ENCODE measurements at regions not wholly inside any gene's neighbourhood (a gene's known extent, or its start where the extent isn't known, plus 50 kb on each side); places are given as distances from the start of the nearest gene placed in this dataset.
"Not testable (repeated sequence)": the region's sequence is repeated elsewhere in the genome, so short reads cannot be mapped to it uniquely, and the experiment has no call there.

GRCh38 chr3:127046690-127047089 is 63.8 kb downstream of the PLXNA1 start:
- not testable (repeated sequence) for H3K27ac ChIP-seq (ENCODE audit: low read depth, low read length); H3K4me3 ChIP-seq (ENCODE audit: low read depth, low read length); H3K79me2 ChIP-seq (ENCODE audit: control insufficient read depth, insufficient read depth, low read length, unreplicated experiment); H2AFZ ChIP-seq (ENCODE audit: low read length, unreplicated experiment); H3K36me3 ChIP-seq (ENCODE audit: insufficient read depth, low read length); H3K27me3 ChIP-seq (ENCODE audit: insufficient read depth, low read length); H3K4me1 ChIP-seq (ENCODE audit: control insufficient read depth, insufficient read depth, low read length, unreplicated experiment)

- H3K36me3 ChIP-seq (ENCODE audit: insufficient read depth, low read length), result no peaks in the 10 kb centered on the region
- no peak overlapping the region for H3K27ac ChIP-seq (ENCODE audit: low read depth, low read length)
- no peak overlapping the region for H2AFZ ChIP-seq (ENCODE audit: low read length, unreplicated experiment)
- H3K4me3 ChIP-seq (ENCODE audit: low read depth, low read length), result no peak overlapping the region
- H3K79me2 ChIP-seq (ENCODE audit: control insufficient read depth, insufficient read depth, low read length, unreplicated experiment), result no peaks in the 10 kb centered on the region
- H3K4me1 ChIP-seq (ENCODE audit: control insufficient read depth, insufficient read depth, low read length, unreplicated experiment), result no peaks in the 10 kb centered on the region
- H3K27me3 ChIP-seq (ENCODE audit: insufficient read depth, low read length), result peaks cover 14% of the 10 kb centered on the region
Observed at GRCh38 chr3:127049393-127049792, 66.5 kb downstream of the PLXNA1 start.

- Histone ChIP-seq H3K27me3 (ENCODE audit: insufficient read depth, low read length) (peaks cover 14% of the 10 kb centered on the region), H3K4me1 (ENCODE audit: control insufficient read depth, insufficient read depth, low read length, unreplicated experiment) (no peaks in the 10 kb centered on the region), H3K36me3 (ENCODE audit: insufficient read depth, low read length) (no peaks in the 10 kb centered on the region), H3K4me3 (ENCODE audit: low read depth, low read length) (no peak overlapping the region), H3K27ac (ENCODE audit: low read depth, low read length) (no peak overlapping the region), H2AFZ (ENCODE audit: low read length, unreplicated experiment) (no peak overlapping the region), H3K79me2 (ENCODE audit: control insufficient read depth, insufficient read depth, low read length, unreplicated experiment) (no peaks in the 10 kb centered on the region)
Observed at GRCh38 chr3:127050733-127051132, 67.8 kb downstream of the PLXNA1 start.

GRCh38 chr3:127052121-127052561 is 69.2 kb downstream of the PLXNA1 start:
- Histone ChIP-seq H3K4me3 (ENCODE audit: low read depth, low read length) (no peak overlapping the region), H3K4me1 (ENCODE audit: control insufficient read depth, insufficient read depth, low read length, unreplicated experiment) (no peaks in the 10 kb centered on the region), H2AFZ (ENCODE audit: low read length, unreplicated experiment) (no peak overlapping the region), H3K27ac (ENCODE audit: low read depth, low read length) (no peak overlapping the region), H3K36me3 (ENCODE audit: insufficient read depth, low read length) (no peaks in the 10 kb centered on the region), H3K27me3 (ENCODE audit: insufficient read depth, low read length) (peaks cover 14% of the 10 kb centered on the region), H3K79me2 (ENCODE audit: control insufficient read depth, insufficient read depth, low read length, unreplicated experiment) (no peaks in the 10 kb centered on the region)

DNA sequence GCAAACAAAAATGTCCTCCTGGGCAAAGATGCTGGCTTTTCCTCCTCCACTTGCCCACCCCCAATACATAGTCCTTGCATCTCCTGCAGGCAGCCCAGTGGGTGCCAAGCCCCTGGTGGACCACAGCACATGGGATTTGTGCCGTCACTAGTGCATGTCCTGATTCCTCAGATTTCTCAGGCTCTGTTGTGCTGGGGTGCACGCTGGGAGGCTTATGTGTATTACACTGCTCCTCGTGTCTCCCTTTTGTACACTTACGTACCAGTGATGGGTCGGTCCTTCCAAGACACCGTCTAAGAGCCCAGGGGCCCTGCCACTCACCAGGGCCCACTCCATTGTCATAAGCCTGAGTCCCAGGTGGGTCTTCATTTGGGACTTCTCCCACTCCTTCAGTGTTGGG is 70.1 kb downstream of the PLXNA1 start:
- H3K27ac ChIP-seq (ENCODE audit: low read depth, low read length), result no peak overlapping the region
- H2AFZ ChIP-seq (ENCODE audit: low read length, unreplicated experiment), result no peak overlapping the region
- no peak overlapping the region for H3K4me3 ChIP-seq (ENCODE audit: low read depth, low read length)
- H3K36me3 ChIP-seq (ENCODE audit: insufficient read depth, low read length), result no peaks in the 10 kb centered on the region
- no peaks in the 10 kb centered on the region for H3K4me1 ChIP-seq (ENCODE audit: control insufficient read depth, insufficient read depth, low read length, unreplicated experiment)
- peaks cover 23% of the 10 kb centered on the region for H3K27me3 ChIP-seq (ENCODE audit: insufficient read depth, low read length)
- H3K79me2 ChIP-seq (ENCODE audit: control insufficient read depth, insufficient read depth, low read length, unreplicated experiment), result no peaks in the 10 kb centered on the region

- Histone ChIP-seq H3K4me1 (ENCODE audit: control insufficient read depth, insufficient read depth, low read length, unreplicated experiment) (no peaks in the 10 kb centered on the region), H3K27ac (ENCODE audit: low read depth, low read length) (no peak overlapping the region), H3K4me3 (ENCODE audit: low read depth, low read length) (no peak overlapping the region), H2AFZ (ENCODE audit: low read length, unreplicated experiment) (no peak overlapping the region), H3K79me2 (ENCODE audit: control insufficient read depth, insufficient read depth, low read length, unreplicated experiment) (no peaks in the 10 kb centered on the region), H3K36me3 (ENCODE audit: insufficient read depth, low read length) (no peaks in the 10 kb centered on the region), H3K27me3 (ENCODE audit: insufficient read depth, low read length) (peaks cover 26% of the 10 kb centered on the region)
Observed at GRCh38 chr3:127053450-127053849, 70.5 kb downstream of the PLXNA1 start.

- Histone ChIP-seq H3K36me3 (ENCODE audit: insufficient read depth, low read length) (no peaks in the 10 kb centered on the region), H3K4me3 (ENCODE audit: low read depth, low read length) (no peak overlapping the region), H3K4me1 (ENCODE audit: control insufficient read depth, insufficient read depth, low read length, unreplicated experiment) (no peaks in the 10 kb centered on the region), H3K27ac (ENCODE audit: low read depth, low read length) (no peak overlapping the region), H2AFZ (ENCODE audit: low read length, unreplicated experiment) (no peak overlapping the region), H3K27me3 (ENCODE audit: insufficient read depth, low read length) (peaks cover 31% of the 10 kb centered on the region), H3K79me2 (ENCODE audit: control insufficient read depth, insufficient read depth, low read length, unreplicated experiment) (no peaks in the 10 kb centered on the region)
Observed at GRCh38 chr3:127053979-127054378, 71.1 kb downstream of the PLXNA1 start.

GRCh38 chr3:127056281-127056680 is 73.4 kb downstream of the PLXNA1 start:
- Histone ChIP-seq H3K36me3 (ENCODE audit: insufficient read depth, low read length) (no peaks in the 10 kb centered on the region), H3K79me2 (ENCODE audit: control insufficient read depth, insufficient read depth, low read length, unreplicated experiment) (no peaks in the 10 kb centered on the region), H3K4me3 (ENCODE audit: low read depth, low read length) (no peak overlapping the region), H3K27me3 (ENCODE audit: insufficient read depth, low read length) (peaks cover 45% of the 10 kb centered on the region), H3K4me1 (ENCODE audit: control insufficient read depth, insufficient read depth, low read length, unreplicated experiment) (no peaks in the 10 kb centered on the region), H2AFZ (ENCODE audit: low read length, unreplicated experiment) (no peak overlapping the region), H3K27ac (ENCODE audit: low read depth, low read length) (no peak overlapping the region)

DNA sequence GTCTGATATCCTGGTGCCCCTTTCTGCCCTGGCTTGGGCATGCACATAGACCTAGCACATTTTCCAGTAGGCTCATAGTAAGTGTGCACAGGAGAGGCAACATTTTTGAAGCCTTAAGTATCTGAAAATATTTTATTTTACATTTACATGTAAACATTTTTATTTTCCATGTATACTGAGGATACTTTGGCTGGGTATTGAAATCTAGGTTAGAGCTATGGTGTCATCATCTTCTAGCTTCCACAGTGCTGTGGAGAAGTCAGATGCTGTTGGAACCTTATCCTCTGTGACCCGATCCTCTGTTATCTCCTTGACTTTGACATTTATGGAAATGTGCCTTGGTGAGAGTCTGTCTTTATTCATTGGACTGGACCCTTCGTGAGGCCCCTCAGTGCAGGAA is 74.1 kb downstream of the PLXNA1 start:
- Histone ChIP-seq H3K4me1 (ENCODE audit: control insufficient read depth, insufficient read depth, low read length, unreplicated experiment) (no peaks in the 10 kb centered on the region), H3K4me3 (ENCODE audit: low read depth, low read length) (no peak overlapping the region), H3K79me2 (ENCODE audit: control insufficient read depth, insufficient read depth, low read length, unreplicated experiment) (no peaks in the 10 kb centered on the region), H3K36me3 (ENCODE audit: insufficient read depth, low read length) (no peaks in the 10 kb centered on the region), H2AFZ (ENCODE audit: low read length, unreplicated experiment) (no peak overlapping the region), H3K27me3 (ENCODE audit: insufficient read depth, low read length) (peaks cover 38% of the 10 kb centered on the region), H3K27ac (ENCODE audit: low read depth, low read length) (no peak overlapping the region)

DNA sequence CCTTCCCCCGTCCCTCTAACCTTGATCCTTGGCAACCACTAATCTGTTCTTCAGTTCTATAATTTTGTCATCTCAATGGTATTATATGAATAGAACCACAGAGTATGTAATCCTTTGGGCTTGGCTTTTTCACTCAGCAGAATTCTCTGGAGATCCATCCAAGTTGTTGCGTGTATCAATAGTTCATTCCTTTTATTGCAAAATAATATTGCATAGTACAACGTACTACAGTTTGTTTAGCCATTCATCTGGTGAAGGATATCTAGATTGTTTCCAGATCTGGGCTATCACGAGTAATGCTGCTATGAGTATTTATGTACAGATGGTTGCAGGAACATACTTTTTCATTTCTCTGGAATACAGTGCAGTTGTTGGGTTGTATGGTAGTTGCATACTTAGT is 76.2 kb downstream of the PLXNA1 start:
- Histone ChIP-seq H2AFZ (ENCODE audit: low read length, unreplicated experiment) (no peak overlapping the region), H3K27me3 (ENCODE audit: insufficient read depth, low read length) (peaks cover 33% of the 10 kb centered on the region), H3K36me3 (ENCODE audit: insufficient read depth, low read length) (no peaks in the 10 kb centered on the region), H3K27ac (ENCODE audit: low read depth, low read length) (no peak overlapping the region), H3K4me3 (ENCODE audit: low read depth, low read length) (no peak overlapping the region), H3K79me2 (ENCODE audit: control insufficient read depth, insufficient read depth, low read length, unreplicated experiment) (no peaks in the 10 kb centered on the region), H3K4me1 (ENCODE audit: control insufficient read depth, insufficient read depth, low read length, unreplicated experiment) (no peaks in the 10 kb centered on the region)

DNA sequence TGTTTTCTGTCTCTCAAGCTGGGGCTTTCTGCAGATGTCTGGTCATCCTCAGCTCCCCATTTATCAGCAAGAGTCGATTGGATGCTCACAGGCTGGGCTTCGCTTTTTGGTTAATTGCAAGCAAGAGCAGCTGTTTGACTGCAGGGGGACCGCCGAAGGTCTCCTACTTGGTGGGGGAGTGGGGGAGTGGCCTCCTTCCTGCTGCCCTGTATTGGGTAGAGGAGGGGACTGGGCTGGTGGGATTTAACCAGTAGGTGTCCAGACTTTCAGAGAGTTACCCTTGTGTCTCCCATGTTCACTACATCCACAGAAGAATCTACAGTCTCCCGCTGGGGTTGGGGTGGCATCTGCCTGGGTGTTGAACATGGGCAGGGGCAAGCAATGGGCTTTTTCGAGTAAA is 78.7 kb downstream of the PLXNA1 start:
- H3K27ac ChIP-seq (ENCODE audit: low read depth, low read length), result no peak overlapping the region
- H3K27me3 ChIP-seq (ENCODE audit: insufficient read depth, low read length), result peaks cover 33% of the 10 kb centered on the region
- no peaks in the 10 kb centered on the region for H3K79me2 ChIP-seq (ENCODE audit: control insufficient read depth, insufficient read depth, low read length, unreplicated experiment)
- no peaks in the 10 kb centered on the region for H3K36me3 ChIP-seq (ENCODE audit: insufficient read depth, low read length)
- no peak overlapping the region for H3K4me3 ChIP-seq (ENCODE audit: low read depth, low read length)
- peaks cover 6% of the 10 kb centered on the region for H3K4me1 ChIP-seq (ENCODE audit: control insufficient read depth, insufficient read depth, low read length, unreplicated experiment)
- H2AFZ ChIP-seq (ENCODE audit: low read length, unreplicated experiment), result no peak overlapping the region
